Esophagus squamous epithelium (tissue), 5 donors: ENCODE measurements at regions not wholly inside any gene's neighbourhood (a gene's known extent, or its start where the extent isn't known, plus 50 kb on each side); places are given as distances from the start of the nearest gene placed in this dataset.

ENCODE experiments used
- DNase-seq: peaks from one replicate; lab custom pipeline; 2025; lab: John Stamatoyannopoulos, UW
- H3K27ac ChIP-seq, 4 donors: fragments of 200-600 bp; sonication (generic); one replicate each; pipeline ENCODE4 v1.5.1; 2016 to 2019; ENCODE audit warnings: mild to moderate bottlenecking in 1 of 4
- H3K27me3 ChIP-seq, 4 donors: fragments of 200-600 bp; sonication (generic); 1 replicate in 3 of 4; 2 replicates in 1 of 4; pipeline versions ENCODE4 v1.5.1 to v1.6.0; 2017 to 2021; ENCODE audit warnings: antibody characterized with exemption in 1 of 4
- H3K36me3 ChIP-seq, 3 donors: fragments of 200-600 bp; sonication (generic); one replicate each; pipeline ENCODE4 v1.5.1; 2016 to 2019
- H3K4me1 ChIP-seq, 3 donors: fragments of 200-600 bp; sonication (generic); one replicate each; pipeline ENCODE4 v1.5.1; 2017 to 2019
- H3K4me3 ChIP-seq, 4 donors: fragments of 200-600 bp; sonication (generic); 1 replicate in 3 of 4; 2 replicates in 1 of 4; pipeline ENCODE4 v1.5.1; 2016 to 2019; ENCODE audit warnings: mild to moderate bottlenecking in 2 of 4, moderate library complexity in 1 of 4
- H3K9me3 ChIP-seq, 3 donors: fragments of 200-600 bp; sonication (generic); one replicate each; pipeline ENCODE4 v1.5.1; 2016 to 2019
- POLR2A ChIP-seq, 4 donors: fragments of 450-650 bp; IDR thresholded peaks; one replicate each; pipeline ENCODE4 v1.6.1; 2017; ENCODE audit warnings: antibody characterized with exemption in 4 of 4, mild to moderate bottlenecking in 4 of 4, moderate library complexity in 3 of 4
- WGBS, 2 donors: methylation state at CpG; one replicate each; pipeline ENCODE4 v1.1.5; 2018; 5-methylcytosine and 5-hydroxymethylcytosine counted together
- intact Hi-C: fragments of 100-400 bp; cut with DNase I; formaldehyde crosslinking; loops from one replicate; pipeline ENCODE4 v1.15.0; 2022
- TF ChIP-seq, protein P1 (sequence below), 6 experiments: fragments of 450-650 bp in 4 of 6; fragments of 200-600 bp in 2 of 6; sonication (generic) in 2 of 6; IDR thresholded peaks; one replicate each; pipeline ENCODE4 v1.5.1; 2016 to 2019; ENCODE audit warnings: antibody characterized with exemption in 6 of 6, mild to moderate bottlenecking in 4 of 6, moderate library complexity in 4 of 6
- donor health status: DM: yes; HTN: yes; CAD: no.

DNA sequence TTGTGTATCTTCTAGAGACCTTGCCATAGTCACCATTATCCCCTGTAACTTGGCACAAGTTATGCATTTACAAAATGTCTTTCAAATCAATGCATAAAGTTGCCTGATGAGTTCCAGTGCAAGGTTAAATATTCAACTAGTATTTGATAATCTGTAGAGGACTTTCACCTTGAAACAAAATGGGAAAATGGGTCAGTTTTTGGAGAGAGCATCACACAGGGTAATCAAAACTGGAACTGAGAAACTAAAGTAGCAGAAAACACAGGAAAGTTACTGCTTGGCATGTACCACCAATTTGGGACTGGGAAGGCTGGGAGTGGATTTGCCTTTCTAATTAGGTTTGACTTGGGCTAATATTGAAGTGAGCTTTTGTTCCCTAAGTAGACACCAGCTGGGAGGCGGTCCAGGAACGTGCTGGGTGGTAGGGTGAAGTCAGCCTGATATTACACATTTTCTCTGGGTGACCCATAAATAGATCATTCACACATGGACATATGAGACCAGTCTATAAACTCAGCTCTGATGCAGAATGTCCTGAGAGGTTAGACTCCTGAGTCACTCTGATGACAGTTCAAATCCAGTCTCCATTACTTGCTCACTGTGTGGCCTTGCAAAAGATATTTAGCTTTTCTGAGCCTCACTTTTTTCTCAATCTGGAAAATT lies 152.3 kb downstream of the PCTP start:
- no peaks in the 10 kb centered on the region for H3K9me3 ChIP-seq
- H3K36me3 ChIP-seq = no peaks in the 10 kb centered on the region
- H3K4me1 ChIP-seq = no peaks in the 10 kb centered on the region
- 46 to 50% methylated on average over 2 of the region's 2 CpGs for WGBS, 2 donors
- intact Hi-C loops = no loop called here
- no peak for DNase-seq
- H3K27ac ChIP-seq = no peak overlapping the region
- TF ChIP-seq, protein P1, sequence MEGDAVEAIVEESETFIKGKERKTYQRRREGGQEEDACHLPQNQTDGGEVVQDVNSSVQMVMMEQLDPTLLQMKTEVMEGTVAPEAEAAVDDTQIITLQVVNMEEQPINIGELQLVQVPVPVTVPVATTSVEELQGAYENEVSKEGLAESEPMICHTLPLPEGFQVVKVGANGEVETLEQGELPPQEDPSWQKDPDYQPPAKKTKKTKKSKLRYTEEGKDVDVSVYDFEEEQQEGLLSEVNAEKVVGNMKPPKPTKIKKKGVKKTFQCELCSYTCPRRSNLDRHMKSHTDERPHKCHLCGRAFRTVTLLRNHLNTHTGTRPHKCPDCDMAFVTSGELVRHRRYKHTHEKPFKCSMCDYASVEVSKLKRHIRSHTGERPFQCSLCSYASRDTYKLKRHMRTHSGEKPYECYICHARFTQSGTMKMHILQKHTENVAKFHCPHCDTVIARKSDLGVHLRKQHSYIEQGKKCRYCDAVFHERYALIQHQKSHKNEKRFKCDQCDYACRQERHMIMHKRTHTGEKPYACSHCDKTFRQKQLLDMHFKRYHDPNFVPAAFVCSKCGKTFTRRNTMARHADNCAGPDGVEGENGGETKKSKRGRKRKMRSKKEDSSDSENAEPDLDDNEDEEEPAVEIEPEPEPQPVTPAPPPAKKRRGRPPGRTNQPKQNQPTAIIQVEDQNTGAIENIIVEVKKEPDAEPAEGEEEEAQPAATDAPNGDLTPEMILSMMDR (IDR thresholded peaks at IDR 0.05) = no peak
- TF ChIP-seq POLR2A (IDR thresholded peaks at IDR 0.05) = no peak
- H3K27me3 ChIP-seq = peaks cover 0 to 4% (median 0%) of the 10 kb centered on the region in 4 donors
- no peak overlapping the region for H3K4me3 ChIP-seq

- DNase-seq = no peak
- Histone ChIP-seq H3K4me1 (no peaks in the 10 kb centered on the region), H3K27ac (no peak overlapping the region), H3K9me3 (no peaks in the 10 kb centered on the region), H3K36me3 (no peaks in the 10 kb centered on the region), H3K27me3 (no peaks in the 10 kb centered on the region), H3K4me3 (no peak overlapping the region)
- TF ChIP-seq, protein P1 (IDR thresholded peaks at IDR 0.05) = no peak
- no peak for TF ChIP-seq POLR2A (IDR thresholded peaks at IDR 0.05)
- WGBS, 2 donors = 100% methylated on average over 1 of the region's 5 CpGs; no CpG with 5 or more reads in 1 of the 2 donors
- intact Hi-C loops = no loop called here
Measured at GRCh38 chr17:55909776-55910175, 158.9 kb downstream of the PCTP start.

GRCh38 chr17:55911186-55911585 lies 160.3 kb downstream of the PCTP start:
- intact Hi-C loops = no loop called here
- DNase-seq = no peak
- H3K27ac ChIP-seq = no peak overlapping the region
- no peaks in the 10 kb centered on the region for H3K27me3 ChIP-seq
- no peaks in the 10 kb centered on the region for H3K36me3 ChIP-seq
- WGBS, 2 donors = no CpG with 5 or more reads among the region's 4 CpGs
- no peak overlapping the region for H3K4me3 ChIP-seq
- no peaks in the 10 kb centered on the region for H3K4me1 ChIP-seq
- H3K9me3 ChIP-seq = no peaks in the 10 kb centered on the region
- TF ChIP-seq POLR2A (IDR thresholded peaks at IDR 0.05) = no peak
- TF ChIP-seq, protein P1 (IDR thresholded peaks at IDR 0.05) = no peak

DNA sequence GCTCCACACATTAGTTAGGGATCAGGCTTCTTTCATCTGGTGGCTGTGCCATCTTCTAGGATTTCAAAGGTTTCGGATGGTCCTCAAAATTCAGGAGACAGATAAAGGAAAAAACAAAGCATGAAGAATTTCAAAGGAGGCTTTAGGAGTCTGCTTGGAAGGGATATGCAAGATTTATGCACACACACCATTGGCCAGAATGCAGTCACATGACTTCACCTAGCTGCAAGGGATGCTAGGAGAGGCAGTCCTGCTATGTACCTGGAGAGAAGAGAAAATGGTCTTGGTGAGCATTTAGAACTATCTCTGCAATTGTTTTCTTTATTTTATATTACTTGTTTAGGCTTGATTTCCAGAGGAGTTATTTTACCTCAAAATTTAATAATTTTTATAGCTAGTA lies 174.6 kb downstream of the PCTP start:
- Histone ChIP-seq H3K4me3 (no peak overlapping the region), H3K27ac (no peak overlapping the region), H3K36me3 (no peaks in the 10 kb centered on the region), H3K9me3 (no peaks in the 10 kb centered on the region), H3K4me1 (no peaks in the 10 kb centered on the region), H3K27me3 (no peaks in the 10 kb centered on the region)
- WGBS, 2 donors = 100% methylated on average over 1 of the region's 1 CpG
- DNase-seq = no peak
- TF ChIP-seq, protein P1 (IDR thresholded peaks at IDR 0.05) = no peak
- TF ChIP-seq POLR2A (IDR thresholded peaks at IDR 0.05) = no peak
- intact Hi-C loops = no loop called here

GRCh38 chr17:55926276-55926990 lies 175.6 kb downstream of the PCTP start:
- 34 to 39% methylated on average over 4 of the region's 4 CpGs for WGBS, 2 donors
- H3K27me3 ChIP-seq = no peaks in the 10 kb centered on the region
- intact Hi-C loops = no loop called here
- H3K4me3 ChIP-seq = no peak overlapping the region
- H3K9me3 ChIP-seq = no peaks in the 10 kb centered on the region
- H3K36me3 ChIP-seq = no peaks in the 10 kb centered on the region
- DNase-seq = no peak
- TF ChIP-seq POLR2A (IDR thresholded peaks at IDR 0.05) = no peak
- TF ChIP-seq, protein P1 (IDR thresholded peaks at IDR 0.05) = no peak
- H3K4me1 ChIP-seq = no peaks in the 10 kb centered on the region
- no peak overlapping the region for H3K27ac ChIP-seq
